HG03457 (cell line): ENCODE measurements at regions not wholly inside any gene's neighbourhood (a gene's known extent, or its start where the extent isn't known, plus 50 kb on each side); places are given as distances from the start of the nearest gene placed in this dataset.
"Not testable (repeated sequence)": the region's sequence is repeated elsewhere in the genome, so short reads cannot be mapped to it uniquely, and the experiment has no call there.

Experiments used
- ATAC-seq: cut with Tn5 transposase; IDR thresholded peaks from one replicate; pipeline ENCODE4 v1.9.1; 2021; ENCODE audit warnings: moderate number of reproducible peaks; ENCODE audit not compliant: unreplicated experiment

GRCh38 chr14:71803539-71804260, 128.5 kb upstream of the RGS6 start:
- ATAC-seq = no peak

- ATAC-seq = no peak
These were observed 127.2 kb upstream of the RGS6 start for GRCh38 chr14:71804992-71805391.

GRCh38 chr14:71807049-71807448, 125.2 kb upstream of the RGS6 start:
- ATAC-seq = not testable (repeated sequence)

GRCh38 chr14:71810800-71811199, 121.4 kb upstream of the RGS6 start:
- not testable (repeated sequence) for ATAC-seq

GRCh38 chr14:71812693-71813092, 119.5 kb upstream of the RGS6 start:
- no peak for ATAC-seq

GRCh38 chr14:71815110-71815509, 117.1 kb upstream of the RGS6 start:
- ATAC-seq = no peak

- ATAC-seq = no peak
These were observed 107.4 kb upstream of the RGS6 start for GRCh38 chr14:71824816-71825215.

- no peak for ATAC-seq
These were observed 98.8 kb upstream of the RGS6 start for GRCh38 chr14:71833476-71833875.

- no peak for ATAC-seq
These were observed 97.7 kb upstream of the RGS6 start for GRCh38 chr14:71834284-71835204.

GRCh38 chr14:71852181-71852580, 80.0 kb upstream of the RGS6 start:
- no peak for ATAC-seq

GRCh38 chr14:71855399-71856036, 76.7 kb upstream of the RGS6 start:
- ATAC-seq = no peak

GRCh38 chr14:71856199-71856919, 75.9 kb upstream of the RGS6 start:
- ATAC-seq = no peak

GRCh38 chr14:71863049-71863448, 69.2 kb upstream of the RGS6 start:
- no peak for ATAC-seq

- no peak for ATAC-seq
These were observed 68.5 kb upstream of the RGS6 start for GRCh38 chr14:71863766-71864165.
